GM12892 (cell line): ENCODE measurements at regions not wholly inside any gene's neighbourhood (a gene's known extent, or its start where the extent isn't known, plus 50 kb on each side); places are given as distances from the start of the nearest gene placed in this dataset.

ENCODE experiments used
- DNase-seq: peaks from one replicate; pipeline ENCODE4 v3.0.0; 2011; ENCODE audit not compliant: insufficient read length
- FAIRE-seq: peaks from 2 replicates; lab custom pipeline; 2011; peaks lifted over from hg19 to GRCh38; lab: Jason Lieb, UNC
- POLR2A ChIP-seq: IDR thresholded peaks from 2 replicates; pipeline ENCODE4 v1.6.1; 2011; ENCODE audit warnings: low read depth, low read length, control low read depth
- POLR2AphosphoS5 ChIP-seq: IDR thresholded peaks from 2 replicates; pipeline ENCODE4 v1.6.1; 2011; ENCODE audit warnings: low read depth, low read length, control low read depth
- TAF1 ChIP-seq: IDR thresholded peaks from 2 replicates; pipeline ENCODE4 v1.6.1; 2011; ENCODE audit warnings: low read depth, mild to moderate bottlenecking, control low read depth, low read length, borderline replicate concordance

GRCh38 chr5:103612545-103612944, 50.0 kb upstream of the NUDT12 start:
- DNase-seq (no peak), FAIRE-seq (no peak)
- TF ChIP-seq POLR2AphosphoS5 (no peak), POLR2A (no peak), TAF1 (no peak)
